Hematopoietic multipotent progenitor cell treated with erythropoietin and hydrocortisone succinate and interleukin-3 and kit ligand, for 4 days (in vitro differentiated cells): ENCODE measurements at regions not wholly inside any gene's neighbourhood (a gene's known extent, or its start where the extent isn't known, plus 50 kb on each side); places are given as distances from the start of the nearest gene placed in this dataset.
"Not testable (repeated sequence)": the region's sequence is repeated elsewhere in the genome, so short reads cannot be mapped to it uniquely, and the experiment has no call there.

Experiments used
- DNase-seq: peaks from one replicate; pipeline ENCODE4 v3.0.0-alpha.2; 2015

DNA sequence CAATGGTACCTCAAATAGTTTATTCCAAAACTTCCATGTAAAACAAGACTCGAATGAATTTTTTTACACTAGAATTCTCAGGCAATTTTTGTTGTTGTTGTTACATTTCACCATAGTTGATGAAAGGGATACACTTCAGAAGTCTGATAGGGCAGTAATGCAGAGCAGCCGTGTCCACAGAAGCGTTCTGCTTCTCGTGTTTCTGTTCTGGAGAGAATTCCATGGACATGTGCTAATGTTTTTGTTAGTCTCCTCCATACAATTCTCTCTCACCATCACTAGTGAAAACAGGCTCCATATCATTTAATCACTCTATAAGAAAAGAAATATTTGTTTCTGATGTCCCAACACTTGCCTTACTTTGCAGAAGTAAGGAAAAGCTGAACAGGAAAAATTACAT lies 606.1 kb downstream of the SLC16A7 start:
- DNase-seq, result no peak

DNA sequence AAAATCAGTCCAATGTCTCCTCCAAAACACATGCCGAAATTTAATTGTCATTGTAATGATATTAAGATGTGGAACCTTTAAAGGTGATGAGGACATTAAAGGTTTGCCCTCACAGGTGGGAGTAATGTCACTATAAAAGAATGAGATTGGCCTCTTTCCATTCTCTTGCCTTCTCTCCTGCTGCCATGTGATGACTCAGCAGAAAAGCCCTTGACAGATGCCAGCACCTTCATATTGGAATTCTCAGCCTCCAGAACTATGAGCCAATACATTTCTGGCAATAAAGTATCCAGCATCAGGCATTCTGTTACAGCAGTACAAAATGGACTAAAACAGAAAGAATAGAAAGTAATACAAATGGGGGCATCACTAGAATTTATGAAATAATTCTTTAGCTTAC lies 609.7 kb downstream of the SLC16A7 start:
- DNase-seq, result no peak

DNA sequence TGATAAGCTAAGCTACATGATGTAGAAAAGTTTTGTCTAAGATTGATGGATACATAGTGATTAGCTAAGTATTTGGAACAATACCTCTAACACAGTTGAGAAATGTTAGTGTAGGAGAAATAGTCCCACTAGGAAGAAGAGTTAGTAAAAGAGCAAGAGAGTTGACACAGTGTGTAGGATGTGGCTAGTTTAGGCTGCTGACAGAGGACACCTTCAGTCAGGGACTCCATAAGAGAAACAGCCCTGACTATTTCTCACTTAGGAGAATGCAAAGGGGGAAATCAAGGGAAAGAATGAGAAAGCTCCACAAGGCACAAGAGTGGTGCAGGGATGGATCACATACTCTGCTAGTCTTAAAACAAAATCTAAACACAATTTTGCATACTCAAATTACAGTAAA lies 613.7 kb downstream of the SLC16A7 start:
- no peak for DNase-seq

DNA sequence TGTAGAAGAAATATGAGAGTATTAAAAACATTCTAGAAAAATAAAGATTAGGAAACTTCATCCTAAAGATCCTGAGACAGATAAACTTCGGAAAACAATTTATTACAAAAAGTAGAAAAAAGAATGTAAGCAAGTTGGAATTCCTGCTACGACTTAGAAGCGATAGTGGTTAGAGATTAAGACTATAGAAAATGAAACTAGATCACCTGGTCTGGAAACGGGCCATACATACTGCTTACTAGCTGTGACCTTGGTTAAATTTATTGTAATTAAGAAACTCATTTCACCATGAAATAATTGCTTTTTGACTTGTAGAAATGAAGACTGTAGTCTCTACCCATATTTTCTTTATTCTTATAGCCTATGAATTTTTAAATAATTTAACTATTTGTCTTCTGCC lies 614.1 kb downstream of the SLC16A7 start:
- DNase-seq, result no peak

DNA sequence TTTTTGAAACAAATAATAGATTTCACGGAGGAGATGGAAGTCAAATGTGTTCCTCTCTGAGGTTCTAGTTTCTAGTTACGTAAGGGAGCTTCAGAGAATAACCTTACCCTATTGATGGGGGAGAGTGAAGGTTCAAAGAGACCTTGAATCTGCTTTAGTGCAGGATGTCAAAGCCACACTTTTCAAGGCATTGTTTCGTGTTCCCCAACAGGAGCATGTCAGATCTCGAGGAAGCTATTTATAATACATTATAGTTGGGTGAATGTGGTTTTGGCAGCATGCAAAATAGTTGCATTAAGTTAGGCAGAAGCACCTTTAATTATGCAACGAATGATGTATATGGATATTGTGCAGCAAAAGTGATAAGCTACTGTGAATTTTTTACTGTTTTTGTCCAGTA lies 614.9 kb downstream of the SLC16A7 start:
- DNase-seq, result no peak

DNA sequence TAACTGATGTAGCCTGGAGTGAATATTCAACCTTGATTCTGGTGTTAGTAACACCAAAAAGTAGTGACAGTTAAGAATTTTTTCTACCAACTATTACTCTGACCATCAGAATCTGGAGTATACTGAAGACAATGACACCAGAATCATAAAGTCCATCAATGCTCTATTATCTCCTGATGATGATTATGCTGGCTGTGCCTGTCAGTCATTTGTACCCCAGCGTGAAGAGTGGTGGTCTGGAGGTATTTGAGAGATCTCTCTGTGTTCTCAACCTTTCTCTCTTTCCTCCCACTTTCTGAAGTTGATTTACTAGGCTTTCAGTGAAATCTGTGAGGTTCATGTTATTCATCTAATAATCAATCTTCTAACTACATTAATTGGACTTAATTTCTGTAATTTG lies 615.4 kb downstream of the SLC16A7 start:
- no peak for DNase-seq

DNA sequence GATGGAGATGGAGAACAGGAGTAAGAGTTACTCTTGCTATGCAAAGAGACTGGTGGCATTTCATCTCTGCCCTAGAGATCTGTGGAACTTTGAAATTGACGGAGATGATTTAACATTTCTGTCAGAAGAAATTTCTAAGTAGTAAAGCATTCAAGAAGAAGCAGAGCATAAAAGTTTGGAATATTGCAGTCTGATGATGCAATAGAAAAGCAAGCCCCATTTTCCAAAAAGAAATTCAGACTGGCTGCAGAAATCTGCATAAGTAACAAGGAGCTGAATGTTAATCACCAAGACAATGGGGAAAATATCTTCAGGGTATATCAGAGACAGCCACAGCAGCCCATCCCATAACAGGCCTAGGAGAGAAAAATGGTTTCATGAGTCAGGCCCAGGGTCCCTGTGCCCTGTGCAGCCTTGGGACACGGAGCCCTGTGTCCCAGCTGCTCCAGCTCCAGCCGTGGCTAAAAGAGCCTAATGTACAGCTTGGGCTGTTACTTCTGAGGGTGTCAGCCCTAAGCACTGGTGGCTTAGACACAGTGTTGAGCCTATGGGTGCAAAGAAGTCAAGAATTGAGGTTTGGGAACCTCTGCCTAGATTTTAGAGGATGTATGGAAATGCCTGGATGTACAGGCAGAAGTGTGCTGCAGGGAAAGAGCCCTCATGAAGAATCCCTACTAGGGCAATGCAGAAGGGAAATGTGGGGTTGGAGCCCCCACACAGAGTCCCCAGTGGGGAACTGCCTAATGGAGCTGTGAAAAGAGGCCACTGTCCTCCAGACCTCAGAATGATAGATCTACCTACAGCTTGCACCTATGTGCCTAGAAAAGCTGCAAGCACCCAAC lies 616.6 kb downstream of the SLC16A7 start:
- no peak for DNase-seq

DNA sequence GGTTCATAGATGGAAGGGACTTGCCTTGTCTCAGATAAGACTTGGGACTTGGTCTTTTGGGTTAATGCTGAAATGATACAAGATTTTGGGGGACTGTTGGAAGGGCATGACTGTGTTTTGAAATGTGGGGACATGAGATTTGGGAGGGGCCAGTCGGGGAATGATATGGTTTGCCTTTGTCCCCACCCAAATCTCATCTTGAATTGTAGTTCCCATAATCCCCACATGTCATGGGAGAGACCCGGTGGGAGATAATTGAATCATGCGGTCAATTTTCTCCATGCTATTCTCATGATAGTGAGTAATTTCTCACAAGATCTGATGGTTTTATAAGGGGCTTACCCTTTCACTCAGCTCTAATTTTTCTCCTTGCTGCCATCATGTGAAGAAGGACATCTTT lies 617.4 kb downstream of the SLC16A7 start:
- DNase-seq, result not testable (repeated sequence)

DNA sequence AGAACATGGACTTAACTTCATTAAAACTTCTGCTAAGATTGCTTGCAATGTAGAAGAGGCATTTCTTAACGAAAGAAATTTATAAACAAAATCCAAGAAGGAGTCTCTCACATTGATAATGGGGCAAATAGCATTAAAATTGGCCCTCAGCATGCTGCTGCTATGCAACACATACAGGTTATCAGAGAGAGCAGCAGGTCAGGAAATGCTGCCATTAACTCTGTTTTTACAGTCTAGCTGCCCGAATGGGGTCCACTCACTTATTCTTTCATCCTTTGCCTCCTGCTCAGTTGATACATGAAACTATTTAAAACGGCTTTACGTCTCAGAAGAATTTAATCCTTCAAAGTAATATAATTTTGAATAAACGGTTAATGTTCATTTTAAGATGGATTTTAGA lies 620.4 kb downstream of the SLC16A7 start:
- no peak for DNase-seq

DNA sequence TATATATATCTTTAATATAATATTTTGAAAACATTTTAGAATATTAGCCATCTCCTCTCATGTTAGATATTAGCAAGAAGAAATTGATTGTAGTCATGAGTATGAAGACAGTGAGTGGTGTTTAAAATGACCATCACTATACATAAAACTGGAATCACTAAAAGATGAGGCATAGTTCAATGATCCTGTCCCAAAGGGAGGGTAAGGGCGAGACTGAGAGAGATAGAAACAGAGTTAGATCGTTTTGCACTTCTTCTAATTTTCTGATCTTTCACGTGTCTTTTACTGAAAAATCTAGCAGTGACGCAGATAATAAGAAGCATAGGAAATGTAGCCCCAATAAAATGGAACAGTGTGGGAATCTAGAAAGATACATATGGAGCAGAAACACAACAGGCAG lies 627.4 kb downstream of the SLC16A7 start:
- no peak for DNase-seq

DNA sequence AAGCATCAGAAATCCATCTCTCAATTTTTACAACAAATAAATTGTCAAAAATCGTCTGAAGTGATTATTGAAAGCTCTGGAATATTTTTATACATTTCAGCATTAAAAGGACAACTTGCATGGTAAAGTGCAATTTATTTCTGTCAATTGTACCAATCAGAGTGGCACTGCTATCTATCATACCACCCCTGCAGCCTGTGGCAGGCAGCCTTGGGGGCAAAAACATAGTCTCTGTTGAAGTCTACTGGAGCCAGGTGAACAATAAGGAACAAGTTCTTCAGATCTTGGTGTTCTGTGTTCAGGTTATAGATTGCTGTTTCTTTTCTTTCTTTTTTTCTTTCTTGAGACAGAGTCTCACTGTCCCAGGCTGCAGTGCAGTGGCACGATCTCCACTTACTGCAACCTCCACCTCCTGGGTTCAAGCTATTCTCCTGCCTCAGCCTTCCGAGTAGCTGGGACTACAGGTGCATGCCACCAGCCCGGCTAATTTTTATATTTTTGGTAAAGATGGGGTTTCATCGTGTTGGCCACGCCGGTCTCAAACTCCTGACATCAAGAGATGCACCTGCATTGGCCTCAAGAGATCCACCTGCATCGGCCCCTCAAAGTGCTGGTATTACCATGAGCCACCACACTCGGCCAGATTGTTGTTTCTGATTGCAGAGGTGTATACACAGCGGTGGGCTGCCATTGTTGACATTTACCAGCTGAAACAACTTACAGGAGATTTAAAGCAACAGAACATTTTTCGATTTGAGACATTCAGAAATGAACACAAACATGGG lies 629.6 kb downstream of the SLC16A7 start:
- no peak for DNase-seq

DNA sequence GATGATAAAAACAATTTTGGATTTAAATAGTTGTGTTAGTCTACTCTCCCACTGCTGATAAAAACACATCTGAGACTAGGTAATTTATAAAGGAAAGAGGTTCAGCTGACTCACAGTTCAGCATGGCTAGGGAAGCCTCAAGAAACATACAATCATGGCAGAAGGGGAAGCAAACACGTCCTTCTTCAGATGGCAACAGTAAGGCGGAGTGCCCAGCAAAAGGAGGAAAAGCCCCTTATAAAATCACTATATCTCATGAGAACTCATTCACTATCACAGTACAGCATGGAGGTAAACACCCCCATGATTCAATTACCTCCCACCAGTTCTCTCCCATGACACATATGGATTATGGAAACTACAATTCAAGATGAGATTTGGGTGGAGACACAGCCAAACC lies 632.1 kb downstream of the SLC16A7 start:
- DNase-seq, result no peak

DNA sequence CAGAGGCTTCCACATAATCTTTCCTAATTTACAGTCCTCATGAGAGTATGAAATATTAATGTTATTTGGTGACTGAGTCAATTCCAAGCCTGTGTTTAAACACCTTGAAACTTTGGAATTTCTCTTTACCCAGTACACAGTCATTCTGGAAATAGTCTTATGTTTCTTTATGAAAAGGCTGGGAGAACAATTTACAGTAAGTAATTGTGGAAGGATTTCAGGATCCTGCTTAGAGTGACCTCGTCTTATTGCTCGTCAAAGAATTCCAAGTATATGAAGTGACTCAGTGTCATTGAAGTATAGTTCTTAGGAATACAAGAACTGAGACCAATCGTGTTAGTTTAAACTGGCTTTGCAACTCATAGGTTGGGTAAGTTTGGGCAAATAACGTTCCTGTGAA lies 634.2 kb downstream of the SLC16A7 start:
- no peak for DNase-seq

DNA sequence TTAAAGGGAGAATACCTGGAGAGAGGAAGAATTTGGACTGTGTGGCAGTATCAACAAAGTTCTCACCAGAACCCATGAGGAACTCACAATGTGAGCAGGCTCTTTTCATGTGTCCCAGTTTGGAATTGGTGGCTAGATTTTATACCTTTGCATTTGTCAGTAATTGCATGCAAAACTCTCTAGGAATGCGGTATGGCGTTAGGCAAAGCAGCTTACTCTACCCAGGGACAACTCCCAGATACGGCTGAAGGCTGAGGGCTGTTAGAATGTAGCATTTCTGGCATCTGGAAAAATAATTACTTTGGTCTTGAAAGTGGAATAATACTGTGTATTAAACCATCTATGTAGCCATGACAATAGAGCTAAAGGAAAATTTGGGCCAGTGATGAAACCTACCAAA lies 635.5 kb downstream of the SLC16A7 start:
- DNase-seq, result no peak

DNA sequence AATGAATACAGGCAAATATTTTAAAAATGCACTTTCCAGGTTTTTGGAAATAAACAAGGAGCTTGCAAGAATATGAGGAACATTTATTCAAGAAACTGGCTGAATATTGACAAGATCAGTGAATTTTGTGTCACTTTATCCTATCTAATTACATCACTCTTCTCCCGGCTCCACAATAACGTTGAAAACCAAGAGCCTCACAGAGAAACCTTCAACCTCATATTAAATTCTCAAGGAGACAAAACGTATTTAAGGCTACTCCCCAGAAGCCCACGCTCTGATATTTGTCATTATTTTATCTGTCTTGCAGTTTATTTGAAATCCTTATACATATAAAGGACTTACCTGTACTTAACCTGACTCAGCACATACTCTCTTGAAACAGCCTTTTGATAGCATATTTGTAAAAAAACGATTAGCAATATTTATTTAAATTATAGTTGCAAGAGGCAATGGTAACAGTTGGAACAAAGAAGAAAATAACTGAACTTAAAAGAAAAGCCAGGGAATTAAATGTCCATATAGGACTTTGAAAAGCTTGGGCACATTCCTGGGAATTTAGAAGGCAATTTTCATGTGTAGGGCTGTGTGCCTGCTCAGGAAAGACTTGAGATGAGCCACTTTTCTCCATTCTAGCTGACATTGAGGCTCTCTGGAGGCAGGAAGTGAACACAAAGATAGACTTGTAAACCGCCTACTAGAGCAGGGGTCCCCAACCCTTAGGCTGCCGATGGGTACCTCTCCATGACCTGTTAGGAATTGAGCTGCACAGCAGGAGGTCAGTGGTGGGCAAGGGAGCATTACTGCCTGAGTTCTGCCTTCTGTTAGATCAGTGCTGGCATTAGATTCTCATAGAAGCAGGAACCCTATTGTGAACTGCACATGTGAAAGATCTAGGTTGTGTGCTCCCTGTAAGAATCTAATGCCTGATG lies 636.4 kb downstream of the SLC16A7 start:
- no peak for DNase-seq

DNA sequence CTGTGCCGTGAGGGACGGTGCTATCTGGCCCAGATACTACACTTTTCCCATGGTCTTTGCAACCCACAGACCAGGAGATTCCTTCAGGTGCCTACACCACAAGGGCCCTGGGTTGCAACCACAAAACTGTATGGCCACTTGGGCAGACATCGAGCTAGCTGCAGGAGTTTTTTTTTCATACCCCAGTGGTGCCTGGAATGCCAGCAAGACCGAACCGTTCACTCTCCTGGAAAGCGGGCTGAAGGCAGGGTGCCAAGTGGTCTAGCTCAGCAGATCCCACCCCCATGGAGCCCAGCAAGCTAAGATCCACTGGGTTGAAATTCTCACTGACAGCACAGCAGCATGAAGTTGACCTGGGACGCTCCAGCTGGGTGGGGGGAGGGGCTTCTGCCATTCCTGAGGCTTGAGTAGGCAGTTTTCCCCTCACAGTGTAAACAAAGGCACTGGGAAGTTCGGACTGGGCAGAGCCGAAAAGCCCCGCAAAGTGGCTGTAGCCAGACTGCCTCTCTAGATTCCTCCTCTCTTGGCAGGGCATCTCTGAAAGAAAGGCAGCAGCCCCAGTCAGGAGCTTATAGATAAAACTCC lies 638.9 kb downstream of the SLC16A7 start:
- DNase-seq, result not testable (repeated sequence)

DNA sequence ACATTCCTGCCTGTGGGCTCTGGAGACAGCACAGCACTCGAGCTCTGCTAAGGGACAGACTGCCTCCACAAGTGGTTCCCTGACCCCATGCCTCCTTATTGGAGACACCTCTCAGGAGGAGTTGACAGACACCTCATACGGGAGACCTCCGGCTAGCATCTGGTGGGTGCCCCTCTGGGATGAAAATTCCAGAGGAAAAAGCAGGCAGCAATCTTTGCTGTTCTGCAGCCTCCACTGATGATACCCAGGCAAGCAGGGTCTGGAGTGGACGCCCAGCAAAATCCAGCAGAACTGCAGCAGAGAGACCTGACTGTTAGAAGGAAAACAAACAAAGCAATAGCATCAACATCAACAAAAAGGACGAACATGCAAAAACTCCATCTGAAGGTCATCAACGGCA lies 639.4 kb downstream of the SLC16A7 start:
- DNase-seq, result no peak

DNA sequence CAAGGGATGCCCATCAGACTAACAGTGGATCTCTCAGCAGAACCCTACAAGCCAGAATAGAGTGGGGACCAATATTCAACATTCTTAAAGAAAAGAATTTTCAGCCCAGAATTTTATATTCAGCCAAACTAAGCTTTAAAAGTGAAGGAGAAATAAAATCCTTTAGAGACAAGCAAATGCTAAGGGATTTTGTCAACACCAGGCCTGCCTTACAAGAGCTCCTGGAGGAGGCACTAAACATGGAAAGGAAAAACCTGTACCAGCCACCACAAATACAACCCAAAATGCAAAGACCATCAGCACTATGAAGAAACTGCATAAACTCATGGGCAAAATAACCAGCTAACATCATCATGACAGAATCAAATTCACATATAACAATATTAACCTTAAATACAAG lies 640.6 kb downstream of the SLC16A7 start:
- not testable (repeated sequence) for DNase-seq

DNA sequence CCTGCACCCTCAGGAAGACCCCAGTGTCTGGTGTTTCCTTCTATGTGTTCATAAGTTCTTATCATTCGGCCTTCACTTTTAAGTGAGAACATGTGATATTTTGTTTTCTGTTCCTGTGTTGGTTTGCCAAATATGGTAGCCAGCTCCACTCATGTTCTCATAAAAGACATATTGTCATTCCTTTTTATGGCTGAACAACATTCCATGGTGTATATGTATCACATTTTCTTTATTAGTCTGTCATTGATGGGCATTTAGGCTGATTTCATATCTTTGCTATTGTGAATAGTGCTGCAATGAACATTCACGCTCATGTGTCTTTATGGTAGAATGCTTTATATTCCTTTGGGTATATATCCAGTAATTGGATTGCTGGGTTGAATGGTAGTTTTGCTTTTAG lies 645.1 kb downstream of the SLC16A7 start:
- no peak for DNase-seq

DNA sequence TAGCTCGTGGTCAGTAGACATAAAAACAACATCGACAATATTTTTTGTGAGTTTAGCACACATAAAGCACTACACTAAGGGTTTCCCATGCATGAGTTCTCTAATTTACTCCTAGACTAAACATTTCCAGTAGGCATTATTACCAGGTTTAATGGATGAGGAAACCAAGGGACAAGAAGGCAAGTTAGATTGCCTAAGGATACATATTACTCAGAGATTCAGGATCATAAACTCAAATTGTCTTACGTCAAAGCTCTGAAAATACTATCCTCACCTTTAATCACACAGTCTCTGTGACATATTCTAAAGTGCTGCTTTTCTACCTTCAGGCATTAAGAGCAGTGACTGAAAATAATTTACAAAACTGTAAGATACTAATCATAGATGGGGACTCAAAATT lies 655.3 kb downstream of the SLC16A7 start:
- DNase-seq, result no peak

DNA sequence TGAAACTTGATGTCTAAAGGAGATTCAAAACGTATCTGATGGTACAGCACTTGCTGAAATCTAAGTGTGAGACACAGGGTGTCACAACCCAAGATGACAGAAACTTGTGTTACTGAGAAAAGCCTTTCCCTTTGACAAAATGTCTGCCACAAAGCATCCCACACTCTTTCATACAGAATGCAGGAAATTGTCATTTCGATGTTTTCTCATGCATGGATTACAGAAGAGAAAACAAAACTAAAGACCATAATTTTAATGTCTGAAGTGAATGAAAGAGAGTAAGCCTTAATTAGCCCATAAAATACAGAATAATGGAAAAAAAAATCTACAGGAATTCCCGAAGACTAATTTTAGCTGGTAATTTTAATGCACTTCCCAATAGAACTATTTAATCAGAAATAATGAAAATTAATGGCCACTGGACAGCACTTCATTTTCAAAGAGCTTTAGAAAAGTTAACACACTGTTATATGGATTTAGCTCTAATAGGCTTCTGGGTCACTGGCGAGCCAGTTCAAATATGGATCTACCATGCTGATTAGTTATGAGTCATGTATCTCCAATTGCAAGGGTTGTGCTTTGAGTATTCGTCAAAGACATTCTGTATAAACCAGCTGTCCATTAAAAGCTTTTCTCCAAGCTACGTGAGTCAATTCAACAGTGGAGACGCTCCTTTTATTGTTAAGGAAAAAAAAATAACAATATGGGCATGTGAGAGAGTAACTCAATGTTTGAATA lies 656.7 kb downstream of the SLC16A7 start:
- no peak for DNase-seq

DNA sequence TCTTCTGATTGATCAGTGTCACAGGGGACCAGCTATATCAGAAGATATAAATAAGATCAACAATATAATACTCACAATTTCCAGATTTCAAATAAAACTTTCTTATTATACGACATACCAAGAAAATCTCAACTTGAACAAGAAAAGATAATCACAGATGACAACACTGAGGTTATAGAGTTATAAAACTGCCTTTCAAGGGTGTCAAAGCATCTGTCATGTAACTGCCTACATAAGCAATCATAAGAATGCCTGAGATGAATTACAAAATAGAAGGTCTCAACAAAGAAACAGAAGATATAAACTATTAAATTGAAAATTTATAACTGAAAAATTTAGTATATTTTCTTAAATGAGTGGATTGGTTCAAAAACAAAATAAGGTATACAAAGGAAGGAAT lies 659.2 kb downstream of the SLC16A7 start:
- DNase-seq, result no peak
